Esophagus squamous epithelium (tissue), 5 donors: ENCODE measurements at regions not wholly inside any gene's neighbourhood (a gene's known extent, or its start where the extent isn't known, plus 50 kb on each side); places are given as distances from the start of the nearest gene placed in this dataset.
A peak's percentile ranks its signal among the peaks of the same experiment; 100 is the strongest.

Experiments
- DNase-seq: peaks from one replicate; lab custom pipeline; 2025; lab: John Stamatoyannopoulos, UW
- H3K27ac ChIP-seq, 4 donors: fragments of 200-600 bp; sonication (generic); one replicate each; pipeline ENCODE4 v1.5.1; 2016 to 2019; ENCODE audit warnings: mild to moderate bottlenecking in 1 of 4
- H3K27me3 ChIP-seq, 4 donors: fragments of 200-600 bp; sonication (generic); 1 replicate in 3 of 4; 2 replicates in 1 of 4; pipeline versions ENCODE4 v1.5.1 to v1.6.0; 2017 to 2021; ENCODE audit warnings: antibody characterized with exemption in 1 of 4
- H3K36me3 ChIP-seq, 3 donors: fragments of 200-600 bp; sonication (generic); one replicate each; pipeline ENCODE4 v1.5.1; 2016 to 2019
- H3K4me1 ChIP-seq, 3 donors: fragments of 200-600 bp; sonication (generic); one replicate each; pipeline ENCODE4 v1.5.1; 2017 to 2019
- H3K4me3 ChIP-seq, 4 donors: fragments of 200-600 bp; sonication (generic); 1 replicate in 3 of 4; 2 replicates in 1 of 4; pipeline ENCODE4 v1.5.1; 2016 to 2019; ENCODE audit warnings: mild to moderate bottlenecking in 2 of 4, moderate library complexity in 1 of 4
- H3K9me3 ChIP-seq, 3 donors: fragments of 200-600 bp; sonication (generic); one replicate each; pipeline ENCODE4 v1.5.1; 2016 to 2019
- CTCF ChIP-seq, 6 experiments: fragments of 450-650 bp in 4 of 6; fragments of 200-600 bp in 2 of 6; sonication (generic) in 2 of 6; IDR thresholded peaks; one replicate each; pipeline ENCODE4 v1.5.1; 2016 to 2019; ENCODE audit warnings: antibody characterized with exemption in 6 of 6, mild to moderate bottlenecking in 4 of 6, moderate library complexity in 4 of 6
- POLR2A ChIP-seq, 4 donors: fragments of 450-650 bp; IDR thresholded peaks; one replicate each; pipeline ENCODE4 v1.6.1; 2017; ENCODE audit warnings: antibody characterized with exemption in 4 of 4, mild to moderate bottlenecking in 4 of 4, moderate library complexity in 3 of 4
- WGBS, 2 donors: methylation state at CpG; one replicate each; pipeline ENCODE4 v1.1.5; 2018; 5-methylcytosine and 5-hydroxymethylcytosine counted together
- intact Hi-C: fragments of 100-400 bp; cut with DNase I; formaldehyde crosslinking; loops from one replicate; pipeline ENCODE4 v1.15.0; 2022
- donor health status: DM: yes; HTN: yes; CAD: no.

GRCh38 chr5:112549127-112549526 is 130.1 kb upstream of the EPB41L4A start:
- no peak for TF ChIP-seq CTCF (IDR thresholded peaks at IDR 0.05)
- TF ChIP-seq POLR2A (IDR thresholded peaks at IDR 0.05), result no peak
- no peaks in the 10 kb centered on the region for H3K4me1 ChIP-seq
- H3K4me3 ChIP-seq, result no peak overlapping the region
- no peaks in the 10 kb centered on the region for H3K36me3 ChIP-seq
- 71 to 73% methylated on average over 4 of the region's 4 CpGs for WGBS, 2 donors
- no peak overlapping the region for H3K27ac ChIP-seq
- no peak for DNase-seq
- intact Hi-C loops, result no loop called here
- no peaks in the 10 kb centered on the region for H3K27me3 ChIP-seq
- no peaks in the 10 kb centered on the region for H3K9me3 ChIP-seq

GRCh38 chr5:112549605-112550166 is 130.6 kb upstream of the EPB41L4A start:
- no peak overlapping the region for H3K4me3 ChIP-seq
- H3K9me3 ChIP-seq, result no peaks in the 10 kb centered on the region
- no peak for DNase-seq
- no peaks in the 10 kb centered on the region for H3K4me1 ChIP-seq
- TF ChIP-seq CTCF (IDR thresholded peaks at IDR 0.05), result no peak
- TF ChIP-seq POLR2A (IDR thresholded peaks at IDR 0.05), result no peak
- no peak overlapping the region for H3K27ac ChIP-seq
- WGBS, 2 donors, result 47 to 60% methylated on average over 2 of the region's 2 CpGs
- intact Hi-C loops, result loop anchor here (5.0 to 10.0 kb wide), 3 partner anchors 208 to 375 kb away; partner anchors contain the start of gene REEP5
- H3K27me3 ChIP-seq, result no peaks in the 10 kb centered on the region
- no peaks in the 10 kb centered on the region for H3K36me3 ChIP-seq

GRCh38 chr5:112551419-112552032 is 132.4 kb upstream of the EPB41L4A start:
- TF ChIP-seq POLR2A (IDR thresholded peaks at IDR 0.05) (no peak), CTCF (IDR thresholded peaks at IDR 0.05) (peak; percentile 27 to 82 (median 67))
- H3K9me3 ChIP-seq, result no peaks in the 10 kb centered on the region
- no peaks in the 10 kb centered on the region for H3K27me3 ChIP-seq
- H3K36me3 ChIP-seq, result no peaks in the 10 kb centered on the region
- no peak overlapping the region for H3K4me3 ChIP-seq
- no peak overlapping the region for H3K27ac ChIP-seq
- intact Hi-C loops, result loop anchor here (5.0 to 10.0 kb wide), 3 partner anchors 206 to 373 kb away; partner anchors contain the start of gene REEP5
- DNase-seq, result no peak
- no peaks in the 10 kb centered on the region for H3K4me1 ChIP-seq
- WGBS, 2 donors, result 38 to 44% methylated on average over 5 of the region's 5 CpGs

GRCh38 chr5:112552216-112552615 is 133.1 kb upstream of the EPB41L4A start:
- no peak for DNase-seq
- Histone ChIP-seq H3K4me1 (no peaks in the 10 kb centered on the region), H3K27ac (no peak overlapping the region), H3K9me3 (no peaks in the 10 kb centered on the region), H3K27me3 (no peaks in the 10 kb centered on the region), H3K4me3 (no peak overlapping the region), H3K36me3 (no peaks in the 10 kb centered on the region)
- no peak for TF ChIP-seq POLR2A (IDR thresholded peaks at IDR 0.05)
- TF ChIP-seq CTCF (IDR thresholded peaks at IDR 0.05), result no peak
- WGBS, 2 donors, result 82 to 90% methylated on average over 9 of the region's 9 CpGs
- intact Hi-C loops, result loop anchor here (5.0 to 10.0 kb wide), 3 partner anchors 205 to 373 kb away; partner anchors contain the start of gene REEP5

GRCh38 chr5:112552791-112553190 is 133.7 kb upstream of the EPB41L4A start:
- intact Hi-C loops, result loop anchor here (5.0 to 10.0 kb wide), 3 partner anchors 205 to 372 kb away; partner anchors contain the start of gene REEP5
- no peaks in the 10 kb centered on the region for H3K4me1 ChIP-seq
- H3K27me3 ChIP-seq, result no peaks in the 10 kb centered on the region
- no peaks in the 10 kb centered on the region for H3K9me3 ChIP-seq
- H3K4me3 ChIP-seq, result no peak overlapping the region
- TF ChIP-seq POLR2A (IDR thresholded peaks at IDR 0.05) (no peak), CTCF (IDR thresholded peaks at IDR 0.05) (no peak)
- no peaks in the 10 kb centered on the region for H3K36me3 ChIP-seq
- H3K27ac ChIP-seq, result no peak overlapping the region
- WGBS, 2 donors, result 92 to 97% methylated on average over 4 of the region's 4 CpGs
- DNase-seq, result no peak
